ENCODE measurements at regions not wholly inside any gene's neighbourhood (a gene's known extent, or its start where the extent isn't known, plus 50 kb on each side); places are given as distances from the start of the nearest gene placed in this dataset.

DNA sequence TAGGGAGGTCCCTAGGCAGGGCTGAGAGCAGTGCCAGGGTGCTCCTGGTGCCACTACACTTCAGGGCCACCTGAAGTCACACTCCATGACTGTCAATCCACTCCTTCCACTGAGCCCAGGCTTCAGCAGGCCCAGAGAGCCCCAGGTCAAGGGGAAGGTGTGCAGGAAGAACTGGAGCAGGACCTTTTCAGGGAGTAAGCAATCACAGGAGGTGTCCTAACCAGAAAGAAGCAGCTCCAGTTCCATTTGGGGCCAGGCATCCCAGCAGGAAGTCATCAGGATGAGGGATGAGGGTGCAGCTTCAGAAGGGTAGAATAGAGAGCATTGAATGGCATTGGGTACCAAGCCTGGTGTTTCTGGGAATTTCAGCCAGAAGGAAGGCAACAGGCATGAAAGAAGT is 556.5 kb downstream of the INSC start:
- Histone ChIP-seq H3K36me3 (replicated peaks in 1 of 2; ENCODE audit: control insufficient read depth in 1 of 2, insufficient read depth in 2 of 2, low read length in 2 of 2) (no peaks in the 10 kb centered on the region), H3K4me1 (ENCODE audit: insufficient read depth, low read length) (no peaks in the 10 kb centered on the region), H3K4me3 (replicated peaks in 1 of 3; ENCODE audit: insufficient read depth in 1 of 3, low read depth in 2 of 3, low read length in 3 of 3) (no peak overlapping the region), H2AFZ (ENCODE audit: low read length) (no peak overlapping the region), H3K4me2 (ENCODE audit: low read depth, low read length) (no peak overlapping the region), H3K9ac (ENCODE audit: insufficient read depth, low read depth, low read length) (no peak overlapping the region), H3K79me2 (ENCODE audit: insufficient read depth, low read length) (no peaks in the 10 kb centered on the region), H3K9me3 (ENCODE audit: low read length) (no peaks in the 10 kb centered on the region), H3K27ac (ENCODE audit: extremely low read length, insufficient read depth, low read length) (no peak overlapping the region), H4K20me1 (ENCODE audit: insufficient read depth, low read length) (no peaks in the 10 kb centered on the region), H3K27me3 (ENCODE audit: control insufficient read depth in 1 of 2, insufficient read depth in 2 of 2, low read length in 2 of 2) (0 out of 5 replicates have a peak, but pooled peaks cover 0 to 2% of the 10 kb centered on the region in 2 experiments)
- FAIRE-seq = no peak
- intact Hi-C loops (cut with micrococcal nuclease; ENCODE audit: unreplicated experiment) (no loop called here), in situ Hi-C loops (cut with HindIII; ENCODE audit: extremely low pct_ligation_motif_present, low pct_unique_long_range_greater_than_20kb) (no loop called here)
- DNase-seq (ENCODE audit: low spot score) = no peak
- ChIA-PET POLR2A (no interaction called here), CTCF (ENCODE audit: low intra/inter-chr PET ratio, low total read pairs) (no interaction called here)
- no peak for ATAC-seq
- BruUV-seq (replicated peaks) = no TSS peak
- no peak for TF ChIP-seq MLLT10 (CRISPR knock-in tag; IDR thresholded peaks at IDR 0.05)
- 0 out of 2 replicates have a peak, but pooled peaks have one; percentile 0 for TF ChIP-seq ATF7 (IDR thresholded peaks at IDR 0.05)
- TF ChIP-seq ATF7 (CRISPR knock-in tag; IDR thresholded peaks at IDR 0.05) = no peak

DNA sequence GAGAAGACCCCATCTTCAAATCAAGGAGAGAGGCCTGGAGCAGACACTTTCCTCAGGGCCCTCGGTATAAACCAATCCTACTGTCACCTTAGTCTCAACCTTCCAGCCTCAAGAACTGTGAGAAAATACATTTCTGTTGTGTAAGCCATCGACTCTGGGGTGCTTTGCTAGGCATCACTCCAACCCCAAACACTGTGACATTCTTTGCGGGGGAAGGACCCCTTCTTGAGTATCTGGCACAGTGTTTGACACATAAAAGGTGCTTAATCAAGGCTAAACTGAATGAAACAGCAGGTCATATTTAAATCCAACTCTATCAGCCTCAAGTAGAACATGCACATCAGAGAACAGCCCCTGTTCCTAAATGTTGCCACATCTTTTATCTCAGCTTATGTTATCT is 558.1 kb downstream of the INSC start:
- H3K36me3 ChIP-seq (replicated peaks in 1 of 2; ENCODE audit: control insufficient read depth in 1 of 2, insufficient read depth in 2 of 2, low read length in 2 of 2) = no peaks in the 10 kb centered on the region
- H3K79me2 ChIP-seq (ENCODE audit: insufficient read depth, low read length) = no peaks in the 10 kb centered on the region
- H3K4me3 ChIP-seq (replicated peaks in 1 of 3; ENCODE audit: insufficient read depth in 1 of 3, low read depth in 2 of 3, low read length in 3 of 3) = no peak overlapping the region
- H3K27me3 ChIP-seq (ENCODE audit: control insufficient read depth in 1 of 2, insufficient read depth in 2 of 2, low read length in 2 of 2) = 0 out of 5 replicates have a peak, but pooled peaks cover 0 to 2% of the 10 kb centered on the region in 2 experiments
- no peak for ATAC-seq
- no peaks in the 10 kb centered on the region for H3K4me1 ChIP-seq (ENCODE audit: insufficient read depth, low read length)
- CTCF ChIA-PET (ENCODE audit: low intra/inter-chr PET ratio, low total read pairs) = no interaction called here
- H3K27ac ChIP-seq (ENCODE audit: extremely low read length, insufficient read depth, low read length) = no peak overlapping the region
- no peak for TF ChIP-seq ZNF256 (CRISPR knock-in tag; conservative IDR thresholded peaks at IDR 0.05)
- BruUV-seq (replicated peaks) = no TSS peak
- POLR2A ChIA-PET = no interaction called here
- WGBS (ENCODE audit: low lambda C conversion rate) = 0% methylated on average over 3 of the region's 3 CpGs
- H4K20me1 ChIP-seq (ENCODE audit: insufficient read depth, low read length) = no peaks in the 10 kb centered on the region
- H3K4me2 ChIP-seq (ENCODE audit: low read depth, low read length) = no peak overlapping the region
- H3K9ac ChIP-seq (ENCODE audit: insufficient read depth, low read depth, low read length) = no peak overlapping the region
- in situ Hi-C loops (cut with HindIII; ENCODE audit: extremely low pct_ligation_motif_present, low pct_unique_long_range_greater_than_20kb) = no loop called here
- FAIRE-seq = no peak
- no peak overlapping the region for H2AFZ ChIP-seq (ENCODE audit: low read length)
- intact Hi-C loops (cut with micrococcal nuclease; ENCODE audit: unreplicated experiment) = no loop called here
- no peak for DNase-seq (ENCODE audit: low spot score)
- peaks cover 7% of the 10 kb centered on the region for H3K9me3 ChIP-seq (ENCODE audit: low read length)

DNA sequence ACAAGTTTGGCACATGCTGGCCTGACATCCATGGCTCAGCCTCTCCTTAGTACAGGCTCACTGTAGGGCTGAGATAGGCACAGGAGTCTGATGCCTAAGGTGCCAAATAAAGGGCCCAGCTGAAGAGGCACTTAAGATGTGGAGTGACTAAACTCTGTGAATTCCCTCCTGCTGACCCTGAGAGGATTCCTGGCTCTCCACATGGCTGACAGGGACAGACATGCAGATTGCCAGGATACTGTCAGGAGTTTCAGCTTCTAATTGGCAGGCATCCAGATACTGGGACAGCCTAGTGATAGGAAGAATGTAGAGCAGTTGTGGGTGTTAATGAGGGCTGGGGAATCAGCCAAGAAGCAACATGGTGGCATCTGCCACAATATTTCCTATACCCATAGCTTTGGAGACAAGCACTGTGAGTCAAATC is 558.7 kb downstream of the INSC start:
- Histone ChIP-seq H3K4me3 (replicated peaks in 1 of 3; ENCODE audit: insufficient read depth in 1 of 3, low read depth in 2 of 3, low read length in 3 of 3) (no peak overlapping the region), H4K20me1 (ENCODE audit: insufficient read depth, low read length) (no peaks in the 10 kb centered on the region), H3K9ac (ENCODE audit: insufficient read depth, low read depth, low read length) (no peak overlapping the region), H2AFZ (ENCODE audit: low read length) (no peak overlapping the region), H3K27ac (ENCODE audit: extremely low read length, insufficient read depth, low read length) (no peak overlapping the region), H3K36me3 (replicated peaks in 1 of 2; ENCODE audit: control insufficient read depth in 1 of 2, insufficient read depth in 2 of 2, low read length in 2 of 2) (no peaks in the 10 kb centered on the region), H3K27me3 (ENCODE audit: control insufficient read depth in 1 of 2, insufficient read depth in 2 of 2, low read length in 2 of 2) (0 out of 5 replicates have a peak, but pooled peaks cover 0 to 2% of the 10 kb centered on the region in 2 experiments), H3K79me2 (ENCODE audit: insufficient read depth, low read length) (no peaks in the 10 kb centered on the region), H3K4me1 (ENCODE audit: insufficient read depth, low read length) (no peaks in the 10 kb centered on the region), H3K9me3 (ENCODE audit: low read length) (peaks cover 7% of the 10 kb centered on the region), H3K4me2 (ENCODE audit: low read depth, low read length) (no peak overlapping the region)
- ATAC-seq (no peak), DNase-seq (ENCODE audit: low spot score) (no peak), FAIRE-seq (no peak)
- CTCF ChIA-PET (ENCODE audit: low intra/inter-chr PET ratio, low total read pairs) = no interaction called here
- intact Hi-C loops (cut with micrococcal nuclease; ENCODE audit: unreplicated experiment) (no loop called here), in situ Hi-C loops (cut with HindIII; ENCODE audit: extremely low pct_ligation_motif_present, low pct_unique_long_range_greater_than_20kb) (no loop called here)
- TF ChIP-seq, protein P1, sequence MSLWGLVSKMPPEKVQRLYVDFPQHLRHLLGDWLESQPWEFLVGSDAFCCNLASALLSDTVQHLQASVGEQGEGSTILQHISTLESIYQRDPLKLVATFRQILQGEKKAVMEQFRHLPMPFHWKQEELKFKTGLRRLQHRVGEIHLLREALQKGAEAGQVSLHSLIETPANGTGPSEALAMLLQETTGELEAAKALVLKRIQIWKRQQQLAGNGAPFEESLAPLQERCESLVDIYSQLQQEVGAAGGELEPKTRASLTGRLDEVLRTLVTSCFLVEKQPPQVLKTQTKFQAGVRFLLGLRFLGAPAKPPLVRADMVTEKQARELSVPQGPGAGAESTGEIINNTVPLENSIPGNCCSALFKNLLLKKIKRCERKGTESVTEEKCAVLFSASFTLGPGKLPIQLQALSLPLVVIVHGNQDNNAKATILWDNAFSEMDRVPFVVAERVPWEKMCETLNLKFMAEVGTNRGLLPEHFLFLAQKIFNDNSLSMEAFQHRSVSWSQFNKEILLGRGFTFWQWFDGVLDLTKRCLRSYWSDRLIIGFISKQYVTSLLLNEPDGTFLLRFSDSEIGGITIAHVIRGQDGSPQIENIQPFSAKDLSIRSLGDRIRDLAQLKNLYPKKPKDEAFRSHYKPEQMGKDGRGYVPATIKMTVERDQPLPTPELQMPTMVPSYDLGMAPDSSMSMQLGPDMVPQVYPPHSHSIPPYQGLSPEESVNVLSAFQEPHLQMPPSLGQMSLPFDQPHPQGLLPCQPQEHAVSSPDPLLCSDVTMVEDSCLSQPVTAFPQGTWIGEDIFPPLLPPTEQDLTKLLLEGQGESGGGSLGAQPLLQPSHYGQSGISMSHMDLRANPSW (CRISPR knock-in tag; IDR thresholded peaks at IDR 0.05; ENCODE audit: borderline replicate concordance) = no peak
- TF ChIP-seq, protein P2, sequence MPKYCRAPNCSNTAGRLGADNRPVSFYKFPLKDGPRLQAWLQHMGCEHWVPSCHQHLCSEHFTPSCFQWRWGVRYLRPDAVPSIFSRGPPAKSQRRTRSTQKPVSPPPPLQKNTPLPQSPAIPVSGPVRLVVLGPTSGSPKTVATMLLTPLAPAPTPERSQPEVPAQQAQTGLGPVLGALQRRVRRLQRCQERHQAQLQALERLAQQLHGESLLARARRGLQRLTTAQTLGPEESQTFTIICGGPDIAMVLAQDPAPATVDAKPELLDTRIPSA (CRISPR knock-in tag; IDR thresholded peaks at IDR 0.05; ENCODE audit: borderline replicate concordance) = no peak
- POLR2A ChIA-PET = no interaction called here
- BruUV-seq (replicated peaks) = no TSS peak
